HCT116 (cell line): ENCODE measurements at regions not wholly inside any gene's neighbourhood (a gene's known extent, or its start where the extent isn't known, plus 50 kb on each side); places are given as distances from the start of the nearest gene placed in this dataset.
A peak's percentile ranks its signal among the peaks of the same experiment; 100 is the strongest.

Source experiments
- ATAC-seq: fragments of 200-7000 bp; cut with Tn5 transposase; 2 replicates; pipeline ENCODE4 v1.9.1; 2020; ENCODE audit warnings: mild to moderate bottlenecking, moderate library complexity
- BruUV-seq: library from RNA; stranded (reverse); fragments of 400-500 nt; replicated peaks from 2 replicates; lab custom pipeline; 2021; lab: Mats Ljungman, UMichigan
- CTCF ChIA-PET: fragments of 300-600 bp; sonication (Branson Sonifier 250); formaldehyde crosslinking; loops from one replicate; lab custom pipeline; 2021; ENCODE audit warnings: antibody characterized with exemption; lab: Charles Lee
- POLR2A ChIA-PET: fragments of 300-600, 350-600 bp; sonication (Branson Sonifier 250); formaldehyde crosslinking; loops from one replicate; lab custom pipeline; 2021; ENCODE audit warnings: antibody characterized with exemption; lab: Charles Lee
- RAD21 ChIA-PET, 2 experiments: fragments of 300-600 bp; sonication (Branson Sonifier 250); formaldehyde crosslinking; loops; one replicate each; lab custom pipeline; 2023; ENCODE audit warnings: low total read pairs in 2 of 2; ENCODE audit not compliant: uncharacterized antibody in 2 of 2, unreplicated experiment in 2 of 2, low non-redundant PET in 1 of 2; lab: Charles Lee
- DNase-seq: peaks from one replicate; pipeline ENCODE4 v3.0.0-alpha.2; 2010; ENCODE audit warnings: low read depth, low spot score
- H2AFZ ChIP-seq: fragments of 200-600 bp; shearing (Covaris generic), sonication (generic); 2 replicates; pipeline ENCODE4 v1.6.1; 2017; ENCODE audit warnings: low read depth, mixed run types, mixed read lengths, antibody characterized with exemption, low read length; ENCODE audit not compliant: poor library complexity, severe bottlenecking
- H3K27ac ChIP-seq: 2 replicates; pipeline ENCODE4 v1.5.1; 2012; ENCODE audit warnings: low read depth, low read length
- H3K27me3 ChIP-seq: fragments of 200-600 bp; sonication (generic); 2 replicates; pipeline ENCODE4 v1.6.1; 2016; ENCODE audit warnings: mixed run types, low read length, mixed read lengths; ENCODE audit not compliant: insufficient read depth
- H3K36me3 ChIP-seq, 2 experiments: fragments of 200-500 bp in 1 of 2; fragments of 200-600 bp in 1 of 2; sonication (Bioruptor generic) in 1 of 2; sonication (generic) in 1 of 2; 2 replicates each; pipeline versions ENCODE4 v1.5.1 to v1.6.1; 2014 to 2016; ENCODE audit warnings: low read length in 2 of 2, inconsistent platforms in 1 of 2, mixed read lengths in 1 of 2, mixed run types in 1 of 2; ENCODE audit not compliant: insufficient read depth in 2 of 2, control insufficient read depth in 1 of 2
- H3K4me1 ChIP-seq, 2 experiments: fragments of 200-600 bp in 1 of 2; sonication (generic) in 1 of 2; 2 replicates each; pipeline versions ENCODE4 v1.5.1 to v1.6.1; 2012 to 2017; ENCODE audit warnings: low read length in 2 of 2, inconsistent platforms in 1 of 2, mild to moderate bottlenecking in 1 of 2, mixed read lengths in 1 of 2, mixed run types in 1 of 2, moderate library complexity in 1 of 2; ENCODE audit not compliant: insufficient read depth in 2 of 2, control insufficient read depth in 1 of 2
- H3K4me2 ChIP-seq: fragments of 200-600 bp; sonication (generic); 2 replicates; pipeline ENCODE4 v1.6.1; 2017; ENCODE audit warnings: mixed run types, low read length, mixed read lengths
- H3K4me3 ChIP-seq, 2 experiments: fragments of 200-600 bp in 1 of 2; sonication (generic) in 1 of 2; replicated peaks in 1 of 2; 2 replicates each; pipeline ENCODE4 v1.5.1; 2011 to 2016; ENCODE audit warnings: low read length in 2 of 2, control low read depth in 1 of 2, low read depth in 1 of 2, mild to moderate bottlenecking in 1 of 2, mixed read lengths in 1 of 2, mixed run types in 1 of 2
- H3K79me2 ChIP-seq: fragments of 200-600 bp; sonication (generic); 2 replicates; pipeline ENCODE4 v1.6.1; 2017; ENCODE audit warnings: mild to moderate bottlenecking, mixed run types, low read length, moderate library complexity, mixed read lengths; ENCODE audit not compliant: insufficient read depth
- H3K9ac ChIP-seq: fragments of 200-600 bp; sonication (generic); 2 replicates; pipeline ENCODE4 v1.6.1; 2016; ENCODE audit warnings: low read length, mixed read lengths
- H3K9me2 ChIP-seq: fragments of 200-600 bp; sonication (generic), shearing (Covaris generic); 2 replicates; pipeline ENCODE4 v1.6.1; 2017; ENCODE audit warnings: mixed run types, mild to moderate bottlenecking, moderate library complexity; ENCODE audit not compliant: insufficient read depth
- H3K9me3 ChIP-seq, 2 experiments: fragments of 200-500 bp in 1 of 2; fragments of 200-600 bp in 1 of 2; sonication (Bioruptor generic) in 1 of 2; sonication (generic) in 1 of 2; 2 replicates each; pipeline ENCODE4 v1.6.1; 2014 to 2017; ENCODE audit warnings: low read length in 2 of 2, mixed read lengths in 2 of 2, inconsistent platforms in 1 of 2, low read depth in 1 of 2, mild to moderate bottlenecking in 1 of 2, mixed run types in 1 of 2, moderate library complexity in 1 of 2; ENCODE audit not compliant: control insufficient read depth in 1 of 2, insufficient read depth in 1 of 2
- H4K20me1 ChIP-seq: fragments of 200-600 bp; sonication (generic), shearing (Covaris generic); 2 replicates; pipeline ENCODE4 v1.6.1; 2017; ENCODE audit warnings: mixed run types, mild to moderate bottlenecking, moderate library complexity; ENCODE audit not compliant: insufficient read depth
- EZH2 ChIP-seq: fragments of 200-600 bp; sonication (generic); IDR thresholded peaks from 2 replicates; pipeline ENCODE4 v1.6.1; 2017; ENCODE audit warnings: antibody characterized with exemption, mixed run types
- MAX ChIP-seq: IDR thresholded peaks from 2 replicates; pipeline ENCODE4 v1.6.1; 2012
- POLR2A ChIP-seq: IDR thresholded peaks from 2 replicates; pipeline ENCODE4 v1.7.0; 2011; ENCODE audit warnings: borderline replicate concordance; ENCODE audit not compliant: insufficient read depth, insufficient read length; ENCODE audit errors: extremely low read depth
- REST ChIP-seq: IDR thresholded peaks from 2 replicates; pipeline ENCODE4 v1.6.1; 2012; ENCODE audit warnings: low read depth
- intact Hi-C: fragments of 100-400 bp; cut with micrococcal nuclease; formaldehyde crosslinking; loops from 2 replicates; pipeline ENCODE4 v1.10.0; 2022

- no peaks in the 10 kb centered on the region for H3K79me2 ChIP-seq
- RAD21 ChIA-PET = no interaction called here
- DNase-seq (peak; percentile 4), ATAC-seq (peak; percentile 62; the same call in 1 of the 2 replicates)
- TF ChIP-seq POLR2A (peak; percentile 35), MAX (no peak), EZH2 (no peak), REST (no peak)
- H3K4me2 ChIP-seq = no peak overlapping the region
- no peaks in the 10 kb centered on the region; a peak in 2 of 4 replicates for H3K9me3 ChIP-seq
- H4K20me1 ChIP-seq = no peaks in the 10 kb centered on the region
- no peaks in the 10 kb centered on the region for H3K36me3 ChIP-seq
- H3K4me1 ChIP-seq = no peaks in the 10 kb centered on the region
- no peak overlapping the region for H3K27ac ChIP-seq
- no peaks in the 10 kb centered on the region for H3K9me2 ChIP-seq
- intact Hi-C loops = no loop called here
- H3K4me3 ChIP-seq = no peak overlapping the region
- CTCF ChIA-PET = no interaction called here
- no peaks in the 10 kb centered on the region; the same call in 1 of the 2 replicates for H3K27me3 ChIP-seq
- H2AFZ ChIP-seq = no peak overlapping the region
- POLR2A ChIA-PET = no interaction called here
- no TSS peak for BruUV-seq
- no peak overlapping the region for H3K9ac ChIP-seq
Measured at GRCh38 chr11:64500176-64501013, 55.3 kb upstream of the SLC22A11 start.
